ENCODE measurements at regions not wholly inside any gene's neighbourhood (a gene's known extent, or its start where the extent isn't known, plus 50 kb on each side); places are given as distances from the start of the nearest gene placed in this dataset.

DNA sequence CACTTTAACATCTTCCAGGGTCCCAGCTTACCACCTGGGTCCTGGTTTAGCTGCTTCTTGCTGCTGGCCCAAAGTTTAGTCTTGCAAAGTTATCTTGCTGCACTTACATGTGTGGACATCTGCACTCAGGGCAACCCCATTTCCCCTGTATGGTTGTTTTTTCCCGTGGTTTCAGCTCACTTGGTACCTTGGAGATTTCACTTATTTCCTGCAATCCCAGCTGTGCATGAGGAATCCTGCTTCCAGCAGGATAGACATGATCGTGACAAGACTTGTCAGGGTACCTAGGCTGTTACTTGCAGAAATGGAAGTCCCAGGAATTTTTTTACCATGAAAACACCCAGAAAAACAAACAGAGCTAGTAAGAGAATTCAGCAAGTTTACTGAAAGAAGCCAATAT lies 95.9 kb upstream of the LEP start:
- Mint-ChIP-seq H3K36me3 (peaks cover 8% of the 10 kb centered on the region in 2 donors), H3K4me3 (peak overlapping the region in 1 of 8 donors; percentile 63), H3K27ac (no peak overlapping the region), H3K27me3 (peaks cover 14 to 32% (median 21%) of the 10 kb centered on the region in 3 donors), H3K9me3 (peaks cover 3 to 27% (median 12%) of the 10 kb centered on the region in 7 donors), H3K4me1 (no peaks in the 10 kb centered on the region)
- DNase-seq = no peak
- ATAC-seq (ENCODE audit: low read depth in 2 of 2) = no peak

DNA sequence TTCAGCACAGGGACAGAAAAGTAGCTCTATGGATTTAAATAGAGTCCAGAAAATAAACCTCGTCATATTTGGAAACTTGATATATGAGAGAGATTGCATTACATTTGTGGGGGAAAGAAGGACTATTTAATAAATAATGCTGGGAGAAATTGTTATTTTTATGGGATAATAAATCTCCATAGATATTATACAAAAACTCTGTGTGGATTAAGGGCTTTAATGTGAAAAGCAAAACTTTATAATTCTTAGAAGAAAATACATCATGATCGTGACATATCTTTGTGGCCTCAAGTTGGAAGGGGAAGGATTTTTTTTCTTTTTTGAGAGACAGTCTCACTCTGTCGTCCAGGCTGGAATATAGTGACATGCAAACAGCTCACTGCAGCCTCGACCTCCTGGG lies 95.0 kb upstream of the LEP start:
- peaks cover 13 to 38% (median 26%) of the 10 kb centered on the region in 3 donors for H3K27me3 Mint-ChIP-seq
- ATAC-seq (ENCODE audit: low read depth in 2 of 2) = no peak
- no peak overlapping the region for H3K4me3 Mint-ChIP-seq
- H3K4me1 Mint-ChIP-seq = no peaks in the 10 kb centered on the region
- peaks cover 2 to 21% (median 11%) of the 10 kb centered on the region in 7 donors for H3K9me3 Mint-ChIP-seq
- H3K36me3 Mint-ChIP-seq = peaks cover 8% of the 10 kb centered on the region in 2 donors
- no peak overlapping the region for H3K27ac Mint-ChIP-seq
- no peak for DNase-seq

DNA sequence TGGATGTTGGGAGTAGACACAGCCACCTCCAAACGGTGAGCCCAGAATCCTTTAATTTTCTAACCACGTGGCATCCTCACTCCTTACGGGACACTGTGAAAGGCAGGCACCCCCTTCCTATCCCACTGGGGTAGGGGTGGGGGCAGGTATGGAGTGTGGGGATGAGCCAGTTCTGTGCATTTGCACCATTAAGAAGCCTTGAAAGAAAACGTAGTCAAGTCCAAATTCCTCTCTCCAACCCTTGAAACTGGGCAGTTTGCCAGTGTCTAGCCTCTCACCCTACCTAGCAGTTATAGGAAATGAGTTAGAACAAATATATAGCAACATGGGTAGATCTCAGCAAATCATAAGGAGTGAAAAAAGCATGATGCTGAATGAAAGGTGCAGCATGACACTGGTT lies 92.4 kb upstream of the LEP start:
- Mint-ChIP-seq H3K9me3 (peaks cover 0 to 11% (median 4%) of the 10 kb centered on the region in 7 donors), H3K4me3 (no peak overlapping the region), H3K36me3 (peaks cover 0 to 1% of the 10 kb centered on the region in 2 donors), H3K4me1 (no peaks in the 10 kb centered on the region), H3K27me3 (peaks cover 28 to 45% (median 33%) of the 10 kb centered on the region in 3 donors), H3K27ac (no peak overlapping the region)
- DNase-seq = no peak
- no peak for ATAC-seq (ENCODE audit: low read depth in 2 of 2)

- Mint-ChIP-seq H3K36me3 (no peaks in the 10 kb centered on the region), H3K27me3 (peaks cover 28 to 48% (median 37%) of the 10 kb centered on the region in 3 donors), H3K9me3 (peaks cover 0 to 2% (median 0%) of the 10 kb centered on the region in 7 donors), H3K27ac (peak overlapping the region in 1 of 6 donors; percentile 50), H3K4me1 (no peaks in the 10 kb centered on the region), H3K4me3 (no peak overlapping the region)
- no peak for DNase-seq
- ATAC-seq (ENCODE audit: low read depth in 2 of 2) = no peak
These were observed 90.7 kb upstream of the LEP start for GRCh38 chr7:128150223-128150865.

DNA sequence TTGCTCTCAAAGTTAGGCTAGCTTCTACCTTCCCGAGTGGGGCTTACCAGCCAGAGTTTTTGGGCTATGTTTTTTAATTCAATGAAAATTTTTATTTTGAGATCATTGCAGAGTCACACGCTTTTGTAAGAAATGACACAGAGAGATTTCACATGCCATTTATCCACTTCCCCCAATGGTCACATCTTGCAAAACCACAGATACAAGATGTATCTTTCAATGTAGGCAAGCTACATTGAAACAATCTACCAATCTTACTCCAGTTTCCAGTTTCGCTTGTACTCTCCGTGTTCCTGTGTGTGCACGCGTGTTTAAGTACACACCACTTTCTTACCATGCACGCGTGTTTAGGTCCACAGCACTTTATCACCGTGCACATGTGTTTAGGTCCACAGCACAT lies 89.4 kb upstream of the LEP start:
- Mint-ChIP-seq H3K27ac (no peak overlapping the region), H3K27me3 (peaks cover 28 to 48% (median 30%) of the 10 kb centered on the region in 3 donors), H3K36me3 (no peaks in the 10 kb centered on the region), H3K4me3 (no peak overlapping the region), H3K9me3 (peaks cover 0 to 2% (median 0%) of the 10 kb centered on the region in 7 donors), H3K4me1 (no peaks in the 10 kb centered on the region)
- DNase-seq (no peak), ATAC-seq (ENCODE audit: low read depth in 2 of 2) (no peak)

- ATAC-seq (ENCODE audit: low read depth in 2 of 2) (no peak), DNase-seq (no peak)
- Mint-ChIP-seq H3K9me3 (peaks cover 0 to 2% (median 0%) of the 10 kb centered on the region in 7 donors), H3K36me3 (no peaks in the 10 kb centered on the region), H3K27me3 (peaks cover 28 to 49% (median 30%) of the 10 kb centered on the region in 3 donors), H3K27ac (no peak overlapping the region), H3K4me1 (no peaks in the 10 kb centered on the region), H3K4me3 (no peak overlapping the region)
These were observed 88.4 kb upstream of the LEP start for GRCh38 chr7:128152721-128153120.

DNA sequence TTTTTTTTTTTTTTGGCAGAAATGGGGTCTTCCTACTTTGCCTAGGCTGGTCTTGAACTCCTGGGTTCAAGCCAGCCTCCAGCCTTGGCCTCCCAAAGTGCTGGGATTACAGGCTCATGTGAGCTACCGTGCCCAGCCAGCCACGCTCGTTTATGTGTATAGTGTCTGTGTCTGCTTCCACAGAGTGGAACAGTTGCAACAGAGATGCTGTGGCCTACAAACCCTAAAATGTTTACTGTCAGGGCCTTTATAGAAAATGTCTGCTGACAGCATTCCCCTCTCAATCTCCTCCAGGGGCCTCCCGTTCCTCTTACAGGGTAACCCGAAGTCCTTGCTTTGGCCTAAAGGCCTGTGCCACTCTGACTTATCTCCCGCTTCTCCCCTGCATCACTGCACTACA lies 87.6 kb upstream of the LEP start:
- DNase-seq (no peak), ATAC-seq (ENCODE audit: low read depth in 2 of 2) (no peak)
- Mint-ChIP-seq H3K9me3 (peaks cover 0 to 2% (median 0%) of the 10 kb centered on the region in 7 donors), H3K27me3 (peaks cover 33 to 49% (median 35%) of the 10 kb centered on the region in 3 donors), H3K4me1 (no peaks in the 10 kb centered on the region), H3K4me3 (no peak overlapping the region), H3K27ac (peak overlapping the region in 1 of 6 donors; percentile 6), H3K36me3 (no peaks in the 10 kb centered on the region)

DNA sequence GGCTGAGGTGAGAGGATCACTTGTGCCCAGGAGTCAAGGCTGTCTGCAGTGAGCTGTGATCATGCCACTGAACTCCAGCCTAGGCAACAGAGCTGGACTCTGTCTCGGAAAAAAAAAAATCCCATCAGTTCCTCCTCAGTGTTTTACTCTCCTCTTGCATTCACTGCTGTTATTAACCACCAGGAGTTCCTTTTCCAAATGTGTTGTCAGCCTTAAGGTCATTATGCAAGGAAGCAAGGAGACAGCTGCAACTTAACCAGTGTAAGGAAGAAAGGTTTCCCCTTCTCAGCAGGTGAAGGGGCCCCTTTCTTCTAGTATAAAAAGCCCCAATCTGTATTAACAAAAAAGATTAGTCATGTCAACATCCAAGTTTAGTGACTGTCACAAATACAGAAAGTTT lies 86.6 kb upstream of the LEP start:
- H3K4me3 Mint-ChIP-seq = no peak overlapping the region
- DNase-seq = no peak
- H3K9me3 Mint-ChIP-seq = peaks cover 0 to 2% (median 0%) of the 10 kb centered on the region in 7 donors
- no peak for ATAC-seq (ENCODE audit: low read depth in 2 of 2)
- H3K4me1 Mint-ChIP-seq = no peaks in the 10 kb centered on the region
- peaks cover 30 to 45% (median 33%) of the 10 kb centered on the region in 3 donors for H3K27me3 Mint-ChIP-seq
- no peaks in the 10 kb centered on the region for H3K36me3 Mint-ChIP-seq
- no peak overlapping the region for H3K27ac Mint-ChIP-seq

- no peaks in the 10 kb centered on the region for H3K4me1 Mint-ChIP-seq
These were observed 85.9 kb upstream of the LEP start for GRCh38 chr7:128155100-128155740.

GRCh38 chr7:128157906-128158305 lies 83.2 kb upstream of the LEP start:
- DNase-seq = no peak
- Mint-ChIP-seq H3K27me3 (peaks cover 46 to 53% (median 50%) of the 10 kb centered on the region in 3 donors), H3K36me3 (peaks cover 5 to 7% of the 10 kb centered on the region in 2 donors), H3K27ac (peak overlapping the region in 1 of 6 donors; percentile 36), H3K9me3 (peaks cover 0 to 2% (median 0%) of the 10 kb centered on the region in 7 donors), H3K4me3 (no peak overlapping the region), H3K4me1 (no peaks in the 10 kb centered on the region)
- no peak for ATAC-seq (ENCODE audit: low read depth in 2 of 2)

More at GRCh38 chr7:128155100-128155740, 85.9 kb upstream of the LEP start:
- H3K27ac Mint-ChIP-seq = no peak overlapping the region
- DNase-seq (no peak), ATAC-seq (ENCODE audit: low read depth in 2 of 2) (no peak)
- H3K27me3 Mint-ChIP-seq = peaks cover 32 to 46% (median 35%) of the 10 kb centered on the region in 3 donors
- no peak overlapping the region for H3K4me3 Mint-ChIP-seq
- no peaks in the 10 kb centered on the region for H3K36me3 Mint-ChIP-seq
- H3K9me3 Mint-ChIP-seq = peaks cover 0 to 2% (median 0%) of the 10 kb centered on the region in 7 donors

DNA sequence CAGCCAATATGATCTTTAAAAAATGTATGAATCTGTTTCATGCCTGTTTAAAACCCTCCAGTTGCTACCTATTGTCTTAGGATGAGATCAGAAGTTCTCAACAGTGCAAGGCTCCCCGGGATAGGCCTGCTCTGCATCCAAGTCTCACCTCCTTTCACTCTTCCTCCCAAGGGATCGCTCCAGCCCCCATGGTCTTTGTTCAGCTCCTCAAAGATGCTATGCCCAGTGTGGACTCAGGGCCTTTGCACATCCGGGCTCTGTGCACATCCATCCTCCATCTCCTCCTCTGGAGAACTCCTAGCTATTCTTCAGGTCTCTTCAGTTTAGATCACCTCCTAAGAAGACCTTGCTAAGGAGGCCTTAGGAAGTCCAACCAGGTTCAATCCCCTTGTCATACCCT lies 82.7 kb upstream of the LEP start:
- H3K4me3 Mint-ChIP-seq = no peak overlapping the region
- peaks cover 0 to 2% (median 0%) of the 10 kb centered on the region in 7 donors for H3K9me3 Mint-ChIP-seq
- peaks cover 6 to 8% of the 10 kb centered on the region in 2 donors for H3K36me3 Mint-ChIP-seq
- H3K27ac Mint-ChIP-seq = no peak overlapping the region
- peaks cover 47 to 58% (median 52%) of the 10 kb centered on the region in 3 donors for H3K27me3 Mint-ChIP-seq
- ATAC-seq (ENCODE audit: low read depth in 2 of 2) = no peak
- H3K4me1 Mint-ChIP-seq = no peaks in the 10 kb centered on the region
- no peak for DNase-seq

DNA sequence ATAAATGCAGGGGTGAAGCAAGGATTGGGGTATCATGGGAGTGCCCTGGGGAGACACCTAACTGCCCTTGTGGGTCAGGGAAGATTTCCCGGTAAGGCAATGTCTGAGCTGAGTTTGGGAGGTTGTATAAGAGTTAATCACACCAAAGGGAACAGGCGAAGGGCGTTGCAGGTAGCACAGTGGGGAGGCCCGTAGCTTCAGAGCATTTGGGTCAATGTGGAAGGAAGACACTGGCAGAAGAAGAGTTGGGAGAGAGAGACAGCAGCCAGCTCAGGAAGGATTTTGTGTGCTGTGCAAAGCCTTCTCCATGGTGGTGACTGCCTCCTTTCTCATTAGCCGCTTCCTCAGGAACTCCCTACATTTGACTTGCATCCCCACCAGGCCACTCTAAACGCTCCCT lies 80.8 kb upstream of the LEP start:
- H3K4me3 Mint-ChIP-seq = no peak overlapping the region
- peak overlapping the region in 1 of 6 donors; percentile 59 for H3K27ac Mint-ChIP-seq
- DNase-seq (no peak), ATAC-seq (ENCODE audit: low read depth in 2 of 2) (no peak)
- H3K36me3 Mint-ChIP-seq = peaks cover 6 to 13% of the 10 kb centered on the region in 2 donors
- H3K9me3 Mint-ChIP-seq = peaks cover 0 to 3% (median 0%) of the 10 kb centered on the region in 7 donors
- peaks cover 3 to 5% (median 4%) of the 10 kb centered on the region in 3 donors for H3K4me1 Mint-ChIP-seq
- peaks cover 55 to 70% (median 68%) of the 10 kb centered on the region in 3 donors for H3K27me3 Mint-ChIP-seq

DNA sequence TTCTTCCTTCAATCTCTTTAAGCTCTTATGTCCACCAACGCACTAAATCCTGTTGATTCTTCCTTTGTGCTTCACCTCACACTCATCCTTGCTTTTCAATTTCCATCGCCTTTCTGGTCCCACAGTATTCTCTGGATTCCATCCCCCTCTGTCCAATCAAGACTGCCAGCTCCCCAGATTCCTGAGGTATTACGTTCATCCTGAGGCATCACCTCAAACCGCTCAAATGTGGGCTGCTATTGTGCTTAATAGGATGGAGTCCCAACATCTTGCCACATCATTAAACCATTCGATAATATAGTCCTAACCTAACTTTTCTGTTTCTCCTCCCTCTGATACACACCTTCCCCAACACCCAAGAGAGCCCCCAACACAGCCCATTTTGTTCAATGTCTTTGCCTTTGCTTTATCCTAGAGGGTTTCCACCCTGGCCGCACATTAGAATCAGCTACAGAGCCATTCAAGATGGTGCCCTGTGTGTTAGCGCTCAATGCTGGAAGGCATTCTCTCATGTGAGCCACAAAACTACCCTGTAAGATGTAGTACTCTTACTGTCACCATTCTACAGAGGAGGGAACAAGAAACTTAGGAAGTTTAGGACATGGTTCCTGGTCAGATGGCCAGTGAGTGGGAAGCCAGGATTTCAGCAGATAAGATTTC lies 79.5 kb upstream of the LEP start:
- Mint-ChIP-seq H3K27me3 (peaks cover 66 to 82% (median 75%) of the 10 kb centered on the region in 3 donors), H3K4me3 (no peak overlapping the region)
- ATAC-seq (ENCODE audit: low read depth in 2 of 2) = no peak

More for the DNA sequence above, 79.5 kb upstream of the LEP start:
- Mint-ChIP-seq H3K9me3 (peaks cover 0 to 6% (median 0%) of the 10 kb centered on the region in 7 donors), H3K4me1 (peaks cover 9 to 18% (median 14%) of the 10 kb centered on the region in 3 donors), H3K27ac (no peak overlapping the region), H3K36me3 (peaks cover 6 to 16% of the 10 kb centered on the region in 2 donors)
- no peak for DNase-seq

Measured in naive B cell (primary cell).